ENCODE measurements at regions not wholly inside any gene's neighbourhood (a gene's known extent, or its start where the extent isn't known, plus 50 kb on each side); places are given as distances from the start of the nearest gene placed in this dataset.

GRCh38 chr16:73616770-73617169, 568.8 kb upstream of the ZFHX3 start (continued):
- no peak for TF ChIP-seq ZBTB40 (IDR thresholded peaks at IDR 0.05)
- TF ChIP-seq ZBTB40 (CRISPR knock-in tag; IDR thresholded peaks at IDR 0.05) = no peak
- TF ChIP-seq SIN3B (IDR thresholded peaks at IDR 0.05; ENCODE audit: low read length) = no peak
- TF ChIP-seq DNMT3B (CRISPR knock-in tag; conservative IDR thresholded peaks at IDR 0.05) = no peak
- TF ChIP-seq HIVEP1 (CRISPR knock-in tag; IDR thresholded peaks at IDR 0.05) = no peak
- TF ChIP-seq CBX2 (IDR thresholded peaks at IDR 0.05; ENCODE audit: low read depth, low read length) = no peak
- no peak for TF ChIP-seq CBX2 (CRISPR knock-in tag; IDR thresholded peaks at IDR 0.05; ENCODE audit: low read depth)
- TF ChIP-seq FOXP1 (IDR thresholded peaks at IDR 0.05) = no peak
- TF ChIP-seq FOXP1 (CRISPR knock-in tag; IDR thresholded peaks at IDR 0.05) = no peak
- no peak for TF ChIP-seq TRIM24 (CRISPR knock-in tag; IDR thresholded peaks at IDR 0.05)
- TF ChIP-seq TBP (CRISPR knock-in tag; IDR thresholded peaks at IDR 0.05) = no peak
- no peak for TF ChIP-seq RNF2 (conservative IDR thresholded peaks at IDR 0.05; ENCODE audit: low read depth)
- TF ChIP-seq, protein P1, sequence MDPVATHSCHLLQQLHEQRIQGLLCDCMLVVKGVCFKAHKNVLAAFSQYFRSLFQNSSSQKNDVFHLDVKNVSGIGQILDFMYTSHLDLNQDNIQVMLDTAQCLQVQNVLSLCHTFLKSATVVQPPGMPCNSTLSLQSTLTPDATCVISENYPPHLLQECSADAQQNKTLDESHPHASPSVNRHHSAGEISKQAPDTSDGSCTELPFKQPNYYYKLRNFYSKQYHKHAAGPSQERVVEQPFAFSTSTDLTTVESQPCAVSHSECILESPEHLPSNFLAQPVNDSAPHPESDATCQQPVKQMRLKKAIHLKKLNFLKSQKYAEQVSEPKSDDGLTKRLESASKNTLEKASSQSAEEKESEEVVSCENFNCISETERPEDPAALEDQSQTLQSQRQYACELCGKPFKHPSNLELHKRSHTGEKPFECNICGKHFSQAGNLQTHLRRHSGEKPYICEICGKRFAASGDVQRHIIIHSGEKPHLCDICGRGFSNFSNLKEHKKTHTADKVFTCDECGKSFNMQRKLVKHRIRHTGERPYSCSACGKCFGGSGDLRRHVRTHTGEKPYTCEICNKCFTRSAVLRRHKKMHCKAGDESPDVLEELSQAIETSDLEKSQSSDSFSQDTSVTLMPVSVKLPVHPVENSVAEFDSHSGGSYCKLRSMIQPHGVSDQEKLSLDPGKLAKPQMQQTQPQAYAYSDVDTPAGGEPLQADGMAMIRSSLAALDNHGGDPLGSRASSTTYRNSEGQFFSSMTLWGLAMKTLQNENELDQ (CRISPR knock-in tag; IDR thresholded peaks at IDR 0.05; ENCODE audit: borderline replicate concordance) = no peak

All from HepG2 (cell line).